ENCODE measurements at regions not wholly inside any gene's neighbourhood (a gene's known extent, or its start where the extent isn't known, plus 50 kb on each side); places are given as distances from the start of the nearest gene placed in this dataset.

DNA sequence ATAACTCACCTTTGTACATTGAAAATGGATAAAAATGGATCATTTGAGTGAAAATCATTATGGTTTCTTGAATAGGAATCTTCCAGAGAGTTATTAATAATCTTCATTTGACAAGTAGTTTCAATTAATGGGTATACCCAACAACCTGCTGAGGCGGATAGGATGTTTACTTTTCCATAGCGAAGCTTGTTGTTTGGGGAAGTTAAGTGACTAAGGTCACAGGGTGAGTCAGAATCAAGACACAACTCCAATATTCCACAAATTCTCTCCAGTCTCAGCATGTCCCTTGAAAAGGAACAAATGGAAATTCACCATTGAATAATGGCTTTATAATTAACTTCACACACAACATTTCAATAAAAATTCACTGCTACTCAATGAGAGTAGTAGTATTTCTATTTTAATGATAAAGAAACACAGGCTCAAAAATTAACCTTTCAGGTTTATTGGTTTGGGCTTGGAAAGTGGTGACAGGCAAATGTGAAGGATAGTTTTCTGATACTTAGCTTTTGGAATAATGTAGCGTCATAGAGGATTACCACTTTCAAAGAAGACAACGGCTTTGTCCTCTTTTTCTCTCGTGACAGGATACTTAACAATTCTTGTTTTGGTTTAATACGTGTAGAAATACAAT is 211.3 kb downstream of the GPD2 start:
- DNase-seq (ENCODE audit: low spot score) = no peak

DNA sequence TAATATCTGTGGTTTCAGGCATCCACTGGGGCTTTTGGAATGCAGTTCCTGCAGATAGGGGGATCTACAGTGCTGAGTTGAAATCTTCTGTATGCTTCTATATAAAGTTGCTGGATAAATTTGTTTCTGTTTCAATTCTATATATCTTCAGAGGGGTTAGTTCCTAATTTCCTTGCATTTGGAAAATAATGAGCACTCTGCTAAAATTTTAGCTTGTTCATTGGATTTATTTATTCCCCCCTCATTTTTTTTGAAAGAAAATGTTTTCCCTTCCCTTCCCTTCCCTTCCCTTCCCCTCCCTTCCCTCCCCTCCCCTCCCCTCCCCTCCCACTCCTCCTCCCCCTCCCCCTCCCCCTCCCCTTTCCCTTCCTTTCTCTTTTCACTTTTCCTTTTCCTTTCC is 212.3 kb downstream of the GPD2 start:
- no peak for DNase-seq (ENCODE audit: low spot score)

DNA sequence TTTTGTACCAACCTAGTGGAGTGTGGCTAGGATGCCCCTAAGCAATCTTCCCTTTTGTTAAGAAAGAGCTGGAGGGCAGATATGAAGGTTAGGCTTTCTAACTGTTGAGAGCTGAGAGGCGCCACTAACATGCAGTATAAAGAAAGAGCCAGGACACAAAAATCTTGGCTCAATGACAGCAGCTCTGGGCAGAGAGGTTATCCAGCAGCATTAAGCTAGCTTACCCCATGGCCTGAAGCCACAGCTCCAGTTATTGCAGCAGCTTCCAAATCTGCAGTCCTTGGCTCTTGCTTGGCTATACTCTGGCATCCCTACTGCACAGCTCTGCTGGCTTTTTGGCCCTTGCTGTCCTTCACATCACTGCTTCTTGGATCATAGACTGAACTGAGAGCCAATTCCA is 213.4 kb downstream of the GPD2 start:
- no peak for DNase-seq (ENCODE audit: low spot score)

DNA sequence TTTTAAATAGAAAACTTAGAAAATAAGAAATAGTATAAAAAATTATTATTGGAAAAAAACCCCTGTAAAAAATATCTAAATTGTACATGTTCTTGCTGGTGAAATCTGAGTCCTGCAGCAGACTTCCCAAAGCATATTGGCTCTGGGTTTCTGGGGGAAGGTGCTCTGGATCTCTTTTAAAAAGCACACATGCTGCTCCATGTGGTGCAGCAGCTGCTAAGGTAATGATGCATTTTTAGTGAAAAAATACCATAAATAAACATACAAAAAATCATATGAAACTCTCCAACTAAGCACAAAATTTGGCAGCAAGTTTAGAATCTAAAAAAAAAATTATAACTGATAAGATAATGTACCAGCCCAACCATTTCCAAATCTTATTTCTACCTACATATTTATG is 216.5 kb downstream of the GPD2 start:
- DNase-seq (ENCODE audit: low spot score) = no peak

DNA sequence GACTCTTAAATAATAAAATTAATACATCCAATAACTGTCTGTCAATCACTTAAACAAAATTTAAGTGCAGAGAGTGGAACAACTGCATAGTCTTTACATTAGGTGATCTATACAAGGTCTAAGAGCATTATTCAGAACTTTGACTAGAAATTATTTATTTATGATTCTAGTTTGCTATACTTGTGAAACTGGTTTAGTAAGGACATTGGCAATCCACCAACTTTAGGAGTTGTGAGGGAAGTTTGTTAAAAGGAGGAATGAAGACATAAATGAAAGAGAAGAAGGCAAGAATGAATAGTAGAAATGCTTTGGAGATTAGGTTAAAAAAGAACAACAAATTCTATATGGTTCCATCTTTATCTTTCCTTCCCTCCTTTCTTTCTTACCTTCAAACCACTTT is 217.5 kb downstream of the GPD2 start:
- DNase-seq (ENCODE audit: low spot score) = no peak

DNA sequence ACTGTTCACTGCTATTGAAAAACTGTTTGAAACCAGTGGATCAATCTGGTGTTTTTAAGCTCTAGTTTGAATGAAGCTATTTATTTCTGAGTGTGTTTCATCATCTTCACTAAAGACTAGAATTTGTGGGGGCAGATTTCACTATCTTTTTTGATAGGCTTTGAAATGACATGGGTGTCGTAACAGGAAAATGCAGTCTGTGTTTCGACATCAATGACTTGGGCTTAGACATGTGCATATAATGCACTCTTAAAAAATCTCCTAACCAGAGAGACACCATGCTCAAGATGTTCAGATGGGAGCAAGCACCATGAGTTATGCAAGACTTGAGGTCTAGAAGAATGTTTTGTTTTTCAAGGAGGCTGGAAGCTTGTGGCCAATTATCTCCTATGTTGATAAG is 221.6 kb downstream of the GPD2 start:
- no peak for DNase-seq (ENCODE audit: low spot score)

DNA sequence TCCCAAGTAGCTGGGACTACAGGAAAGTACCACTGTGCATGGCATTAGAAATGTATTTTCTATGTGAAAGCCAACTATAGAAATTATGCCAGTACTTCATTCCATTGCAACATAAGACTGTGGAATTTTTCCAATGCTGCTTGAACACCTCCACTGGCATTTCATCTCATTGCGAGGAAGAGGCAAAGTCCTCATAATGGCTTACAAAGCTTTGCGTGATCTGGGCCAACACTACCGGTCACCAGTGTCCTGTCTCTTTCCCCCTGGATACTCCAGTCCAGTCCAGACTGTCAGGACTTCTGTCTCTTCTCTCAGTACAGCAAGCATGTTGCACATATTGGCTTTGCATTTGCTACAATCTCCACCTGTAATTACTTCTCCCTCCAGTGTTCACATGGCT is 223.5 kb downstream of the GPD2 start:
- DNase-seq (ENCODE audit: low spot score) = no peak

DNA sequence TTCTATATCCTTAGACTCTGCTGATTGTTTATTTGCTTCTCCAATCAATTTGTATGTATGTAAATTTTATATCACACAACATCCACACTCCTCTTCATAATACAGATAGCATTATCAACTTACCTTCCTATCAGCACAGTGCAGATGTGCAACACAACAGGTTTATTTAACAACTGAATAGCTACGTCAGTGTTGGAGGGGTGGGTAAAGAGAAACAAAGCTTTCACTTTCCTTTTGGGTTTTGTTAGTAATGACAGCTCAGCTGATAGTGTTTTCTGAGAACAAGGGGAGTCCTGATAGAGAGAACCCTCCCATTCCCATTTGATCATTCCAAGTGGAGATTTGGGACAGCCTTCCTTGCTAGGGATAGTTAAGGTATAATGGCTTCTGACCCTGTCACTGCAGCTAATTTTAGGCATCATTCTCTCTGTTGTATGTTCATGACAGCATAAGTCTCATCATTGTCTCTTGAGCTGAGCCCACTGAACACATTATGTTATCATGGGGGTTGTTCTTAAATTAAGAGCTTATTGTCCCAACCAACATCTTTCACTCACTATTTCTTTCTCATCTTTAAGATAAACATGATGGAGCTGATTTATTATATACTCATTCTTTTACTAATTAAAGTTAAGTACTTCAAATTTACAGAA is 227.7 kb downstream of the GPD2 start:
- DNase-seq (ENCODE audit: low spot score) = no peak

DNA sequence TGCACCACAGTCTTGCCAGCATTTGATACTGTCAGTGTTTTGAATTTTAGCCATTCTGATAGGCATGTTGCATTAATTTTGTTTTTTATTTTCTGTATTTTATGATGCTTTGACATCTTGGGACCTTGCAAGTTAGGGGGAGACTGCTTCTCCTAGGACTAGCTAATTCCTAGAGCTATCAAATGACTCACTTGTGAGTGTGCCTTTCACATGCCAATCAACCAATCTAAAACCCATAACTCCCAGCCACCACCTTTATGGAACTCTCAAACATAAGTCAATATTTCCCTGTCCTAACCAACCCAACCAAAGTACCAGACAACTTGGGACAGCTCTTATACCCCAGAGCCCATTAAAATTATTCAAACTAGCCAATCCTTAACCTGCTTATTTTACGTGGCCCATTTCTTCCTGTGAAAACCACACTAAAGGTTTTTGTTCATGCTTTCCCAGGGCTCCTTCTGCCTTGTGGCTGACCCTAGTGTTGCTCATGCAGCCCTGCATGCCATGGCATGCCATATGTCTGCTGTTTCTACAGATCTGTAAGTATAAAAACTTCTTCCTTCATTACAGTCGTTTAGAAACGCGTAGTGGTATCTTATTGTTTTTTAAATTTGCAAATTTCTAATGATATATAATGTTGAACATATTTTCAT is 230.1 kb downstream of the GPD2 start:
- DNase-seq (ENCODE audit: low spot score) = no peak

DNA sequence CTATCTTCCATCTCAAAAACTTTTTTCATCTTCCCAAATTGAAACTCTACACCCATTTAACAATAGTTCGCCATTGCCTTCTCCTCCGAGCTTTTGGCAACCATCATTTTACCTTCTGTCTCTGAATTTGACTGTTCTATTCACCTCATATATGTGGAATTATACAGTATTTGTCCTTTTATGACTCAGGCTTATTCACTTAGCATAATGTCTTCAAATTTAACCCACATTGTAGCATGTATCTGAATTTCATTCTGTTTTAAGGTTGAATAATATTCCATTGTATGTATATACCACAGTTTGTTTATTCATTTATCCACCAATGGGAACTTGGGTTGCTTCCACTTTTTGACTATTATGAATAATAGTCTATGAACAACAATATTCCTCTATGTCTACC is 233.9 kb downstream of the GPD2 start:
- DNase-seq (ENCODE audit: low spot score) = no peak

DNA sequence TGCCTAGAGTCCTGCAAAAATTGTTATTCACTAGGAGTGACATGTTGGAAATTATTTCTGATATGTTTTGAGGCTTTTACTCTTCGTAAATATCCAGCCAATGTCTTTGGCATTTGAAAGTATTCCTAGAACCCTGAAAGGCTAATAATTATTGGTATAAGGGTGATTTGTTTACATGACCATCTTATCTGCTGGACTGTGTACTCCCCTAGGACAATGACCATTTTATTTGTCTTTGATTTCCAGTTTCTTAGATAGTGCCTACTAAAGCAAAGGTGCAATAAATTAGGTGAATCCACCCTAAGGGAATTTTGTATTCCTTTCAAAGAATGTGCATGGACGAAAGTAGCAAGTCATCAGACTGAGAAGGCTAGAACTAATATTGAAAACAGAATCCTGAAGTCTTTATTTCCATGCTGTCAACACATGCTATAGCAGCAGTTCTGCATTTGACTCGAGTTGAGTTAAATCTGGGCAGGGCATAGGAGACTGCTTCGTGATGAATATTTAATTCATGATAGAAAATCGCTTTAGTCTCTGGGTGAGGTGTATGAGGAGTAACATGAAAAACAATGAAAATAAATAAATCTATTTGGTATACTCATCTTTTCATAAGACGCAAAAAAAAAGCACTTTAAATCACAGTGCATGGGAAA is 235.7 kb downstream of the GPD2 start:
- DNase-seq (ENCODE audit: low spot score) = no peak

DNA sequence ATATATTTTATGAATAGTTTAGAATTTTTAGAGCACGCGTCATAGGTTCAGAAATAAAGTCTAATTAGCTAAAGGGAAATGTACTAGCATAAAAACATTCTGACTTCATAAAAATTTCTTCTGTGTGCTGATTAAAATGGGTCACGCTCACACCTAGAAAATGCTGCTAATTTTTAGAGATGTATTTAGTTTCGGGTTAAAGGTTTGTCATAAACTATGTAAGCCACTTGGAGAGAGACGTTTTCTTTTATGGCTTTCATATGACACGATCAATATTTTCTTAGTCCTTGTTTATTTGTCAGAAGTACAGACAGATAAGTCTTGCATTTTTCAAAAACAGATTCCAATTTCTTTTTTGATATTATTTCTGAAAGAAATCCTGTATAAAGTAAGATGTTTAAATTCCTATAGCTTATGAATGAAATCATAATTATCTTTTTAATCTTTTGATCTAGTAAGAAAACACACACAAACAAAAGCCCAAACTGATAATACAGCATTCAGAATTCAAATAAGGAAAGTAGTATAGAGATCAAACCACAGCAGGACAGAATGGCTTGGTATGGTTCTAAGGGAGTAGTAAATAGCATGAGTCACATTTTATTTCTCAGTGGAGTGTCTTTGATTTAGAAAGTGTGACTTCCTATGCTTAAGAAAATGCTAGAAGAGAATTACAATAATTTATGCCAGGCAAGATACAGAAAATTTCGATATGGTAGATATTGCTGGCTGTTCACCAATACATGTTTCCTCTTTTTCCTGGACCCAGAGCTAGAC is 236.6 kb downstream of the GPD2 start:
- no peak for DNase-seq (ENCODE audit: low spot score)

DNA sequence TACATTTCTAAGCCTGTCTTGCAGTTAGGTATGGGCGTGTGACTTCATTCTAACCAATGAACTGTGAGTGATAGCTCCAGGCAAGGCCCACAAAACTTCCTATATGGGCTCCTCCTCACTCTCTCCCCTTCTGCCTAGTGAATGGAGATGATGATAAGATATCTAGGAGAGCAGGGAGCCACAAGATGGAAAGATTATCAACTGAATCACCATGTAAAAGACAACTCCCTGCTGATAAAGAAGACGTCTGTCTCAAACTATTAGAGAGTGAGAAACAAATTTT is 237.1 kb downstream of the GPD2 start:
- DNase-seq (ENCODE audit: low spot score) = no peak

DNA sequence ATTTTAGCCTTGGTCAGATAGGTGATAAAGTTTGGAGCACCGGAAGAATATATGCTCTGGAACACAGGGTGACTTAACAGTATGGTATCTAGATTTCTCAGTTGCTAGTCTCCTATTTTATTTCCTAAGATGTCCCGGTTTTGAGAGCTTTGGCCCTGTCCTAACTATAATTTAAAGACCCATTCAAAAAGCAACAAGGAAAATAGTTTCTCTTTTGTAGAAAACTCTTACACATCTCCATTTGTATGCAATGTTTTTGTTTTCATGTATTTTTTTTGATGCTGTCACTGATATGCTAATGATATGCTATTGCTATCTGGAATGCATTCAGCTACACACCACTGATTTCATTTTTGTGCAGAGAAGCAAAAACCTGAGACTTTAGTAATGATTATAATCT is 237.8 kb downstream of the GPD2 start:
- DNase-seq (ENCODE audit: low spot score) = no peak

DNA sequence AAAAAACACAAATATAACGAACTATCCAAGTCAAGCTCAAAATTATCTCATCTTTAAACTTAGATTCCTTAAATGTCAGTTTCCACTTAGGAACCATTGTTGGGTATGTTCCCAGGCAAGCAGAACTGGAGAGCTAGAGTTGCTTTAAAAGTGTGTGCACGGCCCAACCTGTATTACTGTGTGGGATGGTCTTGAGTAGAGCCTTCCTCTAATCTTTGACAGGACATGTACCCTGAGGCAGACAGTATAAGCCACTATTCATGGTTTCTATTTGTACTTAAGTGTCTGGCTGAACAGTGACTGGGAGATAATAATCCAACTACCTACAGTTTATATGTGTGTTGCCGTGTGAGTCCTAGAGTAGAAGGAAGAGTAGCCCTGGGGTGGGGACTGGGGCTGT is 239.7 kb downstream of the GPD2 start:
- DNase-seq (ENCODE audit: low spot score) = no peak

DNA sequence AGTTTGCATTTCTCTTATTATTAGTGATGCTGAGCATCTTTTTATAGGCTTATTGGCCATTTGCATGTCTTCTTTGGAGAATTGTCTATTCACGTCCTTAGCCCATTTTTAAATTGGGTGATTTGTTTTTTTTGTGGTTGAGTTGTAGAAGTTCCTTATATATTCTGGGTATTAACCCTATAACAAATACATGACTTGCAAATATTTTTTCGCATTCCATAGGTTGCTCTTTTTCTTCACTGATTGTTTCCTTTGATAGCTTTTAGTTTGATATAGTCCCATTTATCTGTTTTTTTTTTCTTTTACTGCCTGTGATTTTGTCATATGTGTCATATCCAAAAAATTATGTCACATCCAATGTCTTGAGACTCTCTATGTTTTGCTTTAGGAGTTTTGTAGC is 243.6 kb downstream of the GPD2 start:
- no peak for DNase-seq (ENCODE audit: low spot score)

DNA sequence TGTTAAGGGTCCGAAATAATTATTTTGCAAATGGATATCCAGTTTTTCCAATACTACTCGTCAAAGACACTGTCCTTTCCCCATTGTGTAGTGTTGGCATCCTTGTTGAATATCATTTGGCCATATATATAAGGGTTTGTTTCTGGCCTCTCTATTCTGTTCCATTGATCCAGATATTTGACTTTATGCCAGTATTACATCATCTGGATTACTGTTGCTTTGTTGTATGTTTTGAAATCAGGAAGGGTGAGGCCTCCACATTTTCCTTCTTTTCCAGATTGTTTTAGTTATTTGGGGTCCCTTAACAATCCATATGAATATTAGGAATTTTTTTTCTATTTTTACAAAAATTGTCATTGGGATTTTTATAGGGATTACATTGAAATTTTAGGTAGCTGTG is 244.1 kb downstream of the GPD2 start:
- DNase-seq (ENCODE audit: low spot score) = no peak

DNA sequence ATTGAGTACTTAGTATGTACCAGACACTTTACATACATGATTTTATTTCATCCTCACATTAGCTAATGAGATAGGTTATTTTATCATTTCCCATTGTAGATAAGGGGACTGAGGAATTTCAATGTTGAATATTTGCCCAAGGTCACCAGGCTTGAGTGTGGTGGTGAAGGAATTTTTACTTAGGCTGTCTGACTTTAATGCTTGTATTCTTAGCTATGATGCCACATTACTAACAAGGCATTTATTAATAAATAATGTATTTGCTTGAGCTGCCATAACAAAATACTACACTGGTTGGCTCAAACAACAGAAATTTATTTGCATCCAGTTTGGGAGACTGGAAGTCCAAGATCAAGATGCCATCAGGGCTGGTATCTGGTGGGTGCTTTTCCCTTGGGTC is 250.9 kb downstream of the GPD2 start:
- DNase-seq (ENCODE audit: low spot score) = no peak

DNA sequence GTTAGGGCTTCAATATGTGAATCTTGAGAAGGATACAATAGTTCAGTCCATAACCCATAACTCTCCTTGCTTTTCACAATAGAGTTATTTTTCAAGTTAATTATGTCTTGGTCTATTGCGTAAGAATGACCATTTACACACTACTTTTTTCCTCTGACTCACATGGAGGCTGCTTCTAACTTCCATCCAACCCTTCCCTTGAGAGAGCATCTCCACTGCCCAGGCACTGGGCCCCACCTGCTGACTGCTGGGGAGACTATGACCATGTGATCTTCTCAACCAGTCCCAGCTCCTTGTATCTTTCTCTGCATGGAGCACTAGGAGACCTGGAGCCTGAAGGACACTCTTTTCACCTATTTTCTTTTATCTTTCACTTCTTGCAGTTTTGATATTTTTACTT is 251.5 kb downstream of the GPD2 start:
- DNase-seq (ENCODE audit: low spot score) = no peak

DNA sequence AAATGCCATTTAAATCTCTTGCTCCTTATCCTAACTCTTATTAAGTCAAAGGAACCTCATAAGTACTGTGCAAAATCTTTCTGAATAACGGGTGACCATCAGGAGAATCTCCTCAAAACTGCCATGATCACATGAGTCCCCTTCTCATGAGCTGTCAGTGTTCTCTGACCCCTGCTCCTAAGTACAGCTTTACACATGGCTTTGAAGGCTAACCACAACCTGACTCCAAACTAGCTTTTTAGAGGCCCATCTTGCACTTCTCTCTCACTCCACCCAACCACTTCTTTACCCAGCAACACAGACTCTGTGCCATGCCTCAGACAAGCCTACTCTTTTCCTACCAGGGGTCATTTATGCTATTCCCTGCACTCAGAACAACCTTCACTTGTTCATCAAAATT is 253.8 kb downstream of the GPD2 start:
- no peak for DNase-seq (ENCODE audit: low spot score)

DNA sequence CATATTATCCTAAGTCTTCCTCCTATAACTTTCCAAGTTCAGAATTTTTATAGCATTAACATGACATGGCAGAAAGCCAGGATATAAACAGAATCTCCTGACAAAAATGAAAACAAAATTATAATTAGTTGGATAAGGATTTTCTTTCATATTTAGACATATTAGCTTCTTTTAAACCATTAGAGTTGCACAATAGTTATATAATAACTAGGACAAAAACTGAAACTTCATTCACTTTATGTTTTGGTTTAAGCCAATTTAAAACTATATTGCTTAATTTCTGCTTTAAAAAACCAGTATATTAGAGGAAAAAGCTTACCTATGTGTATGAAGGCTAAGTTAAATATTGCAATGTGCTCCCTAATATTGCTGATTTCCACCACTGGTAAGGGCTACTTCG is 254.8 kb downstream of the GPD2 start:
- DNase-seq (ENCODE audit: low spot score) = no peak

DNA sequence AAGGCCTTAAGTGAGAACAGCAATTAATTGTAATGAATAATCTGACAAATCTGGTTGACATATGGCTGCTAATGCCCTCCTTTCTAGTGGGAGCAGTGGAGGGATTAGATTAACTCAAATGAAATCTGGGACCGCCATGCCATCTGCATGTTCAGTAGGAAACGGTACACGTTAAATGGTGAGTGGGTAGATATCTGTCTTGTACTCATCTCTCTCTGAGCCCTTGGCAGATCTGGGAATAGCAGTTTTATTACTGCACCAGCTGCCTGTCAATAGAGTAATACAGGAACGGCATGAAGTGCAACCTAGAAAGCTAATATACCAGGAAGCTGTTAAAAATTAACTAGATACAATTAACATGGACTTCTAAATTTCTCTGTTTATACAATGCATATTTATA is 258.8 kb downstream of the GPD2 start:
- DNase-seq (ENCODE audit: low spot score) = no peak

DNA sequence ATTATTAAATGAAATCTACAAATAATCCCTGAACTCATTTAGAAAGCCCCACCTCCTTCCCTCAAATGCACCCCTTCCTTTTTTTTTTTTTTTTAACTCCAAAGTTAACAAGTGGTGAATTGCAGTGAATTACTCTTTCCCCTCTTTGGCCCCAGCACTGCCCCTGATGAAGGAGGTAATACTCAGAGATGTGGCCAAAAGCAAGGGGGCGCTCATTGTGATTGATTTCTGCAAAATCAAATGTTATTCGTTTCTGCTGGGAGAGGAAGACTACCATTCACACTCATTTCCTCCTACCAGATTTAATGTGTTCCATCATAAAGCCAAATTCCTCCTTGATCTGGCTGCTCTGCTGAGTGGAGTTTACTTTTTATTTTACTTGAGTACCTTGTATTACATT is 259.4 kb downstream of the GPD2 start:
- no peak for DNase-seq (ENCODE audit: low spot score)

All from hematopoietic multipotent progenitor cell treated with erythropoietin and hydrocortisone succinate and interleukin-3 and kit ligand, for 17 days (in vitro differentiated cells).